Activated T-cell treated with anti-CD3 and anti-CD28 coated beads for 48 hours (primary cell): ENCODE measurements at regions not wholly inside any gene's neighbourhood (a gene's known extent, or its start where the extent isn't known, plus 50 kb on each side); places are given as distances from the start of the nearest gene placed in this dataset.
"Not testable (repeated sequence)": the region's sequence is repeated elsewhere in the genome, so short reads cannot be mapped to it uniquely, and the experiment has no call there.

Experiments used
- DNase-seq: peaks from one replicate; pipeline ENCODE4 v3.0.0-alpha.2; 2020; ENCODE audit warnings: low read depth

DNA sequence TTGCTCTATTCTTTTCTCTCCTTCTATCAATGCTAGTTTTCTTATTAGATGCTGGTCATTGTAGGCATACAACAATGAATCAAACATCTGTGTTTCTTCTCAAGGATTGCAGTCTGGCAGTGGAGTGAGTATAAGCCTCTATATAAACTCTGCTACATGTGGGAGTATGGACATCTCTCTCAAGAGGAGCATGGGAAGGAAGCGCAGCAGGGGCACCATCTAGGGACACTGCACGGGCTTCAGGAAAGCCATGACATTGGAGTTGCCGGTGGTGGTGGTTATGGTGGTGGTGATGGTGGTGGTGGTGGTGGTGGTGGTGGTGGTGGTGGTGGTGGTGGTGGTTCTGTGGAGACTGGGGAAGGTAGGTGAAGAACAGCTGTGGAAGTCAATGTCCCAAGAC is 462.6 kb downstream of the RNF144A start:
- no peak for DNase-seq

- DNase-seq, result no peak
Observed at GRCh38 chr2:7384773-7385349, 467.6 kb downstream of the RNF144A start.

- DNase-seq, result not testable (repeated sequence)
Observed at GRCh38 chr2:7390311-7390710, 473.1 kb downstream of the RNF144A start.

- no peak for DNase-seq
Observed at GRCh38 chr2:7392076-7392787, 475.0 kb downstream of the RNF144A start.

DNA sequence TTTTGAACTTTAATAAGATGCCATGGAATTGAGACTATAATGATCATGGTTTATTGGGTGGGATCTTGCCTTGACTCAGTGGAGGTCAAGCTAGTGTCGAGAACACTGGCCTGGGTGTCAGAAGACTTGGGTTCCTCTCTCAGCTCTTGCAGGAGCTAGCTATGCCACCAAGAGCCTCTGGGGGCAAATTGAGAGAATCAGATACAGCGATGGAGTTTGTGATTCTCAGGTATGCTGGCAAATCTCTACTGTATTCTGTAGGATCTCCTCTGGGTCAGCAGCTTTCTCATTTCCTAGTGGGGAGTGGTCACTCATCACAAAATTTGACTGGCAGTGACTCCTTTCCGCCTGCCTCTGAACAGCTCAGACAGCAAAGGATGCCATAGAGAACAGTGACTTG is 477.0 kb downstream of the RNF144A start:
- DNase-seq, result no peak

DNA sequence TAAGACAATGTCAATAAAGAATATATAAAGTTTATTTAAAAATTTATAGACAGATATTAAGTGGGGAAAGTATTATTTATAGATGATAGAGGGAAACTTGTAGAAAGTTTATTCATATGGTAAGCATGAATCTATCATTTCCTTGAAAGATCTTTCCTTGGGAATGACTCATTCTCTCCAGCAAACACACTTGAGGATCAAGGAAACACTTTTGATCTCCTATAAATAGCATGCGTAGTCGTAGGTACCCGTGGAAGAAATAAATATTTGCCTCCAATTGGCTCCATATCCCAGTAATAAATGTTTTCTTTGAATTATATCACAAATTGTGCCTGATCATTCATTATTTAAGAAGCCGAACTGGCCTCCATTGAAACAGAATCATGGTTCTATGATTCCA is 483.4 kb downstream of the RNF144A start:
- no peak for DNase-seq

DNA sequence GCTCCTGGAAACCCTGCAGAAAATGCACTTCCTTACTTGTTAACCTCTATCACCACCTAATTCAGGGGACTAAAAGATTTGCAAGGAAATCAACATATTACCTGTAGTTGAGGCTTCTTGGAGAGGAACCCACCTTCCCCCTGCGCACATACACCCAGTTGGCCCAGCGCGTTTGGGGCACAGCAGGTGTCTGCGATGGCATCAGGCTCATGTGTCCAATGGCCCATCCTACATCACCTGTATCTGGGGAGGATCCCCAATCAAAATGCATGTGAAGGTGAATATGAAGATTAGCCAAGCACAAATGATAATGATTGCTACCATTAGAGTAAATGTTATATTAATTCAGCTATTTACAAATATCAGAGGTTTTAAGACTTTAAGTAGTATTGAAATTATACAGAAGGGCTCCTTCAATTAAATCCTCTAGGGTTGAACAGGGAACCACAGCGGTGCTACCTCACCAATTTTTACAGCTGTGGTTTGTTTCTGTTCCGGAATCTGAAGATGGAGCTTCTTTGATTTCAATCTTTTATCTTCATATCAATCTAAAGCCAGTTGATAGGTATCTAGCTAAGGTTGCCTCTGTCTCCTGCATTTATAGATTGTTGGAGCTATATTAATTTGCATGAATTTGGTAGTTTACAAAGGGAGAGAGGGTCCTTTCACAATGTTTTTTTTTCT is 486.0 kb downstream of the RNF144A start:
- DNase-seq, result no peak

- DNase-seq, result no peak
Observed at GRCh38 chr2:7405861-7406715, 488.9 kb downstream of the RNF144A start.

- no peak for DNase-seq
Observed at GRCh38 chr2:7407001-7407400, 489.8 kb downstream of the RNF144A start.

- DNase-seq, result no peak
Observed at GRCh38 chr2:7407906-7408680, 490.9 kb downstream of the RNF144A start.

GRCh38 chr2:7411691-7412090 is 494.5 kb downstream of the RNF144A start:
- no peak for DNase-seq

DNA sequence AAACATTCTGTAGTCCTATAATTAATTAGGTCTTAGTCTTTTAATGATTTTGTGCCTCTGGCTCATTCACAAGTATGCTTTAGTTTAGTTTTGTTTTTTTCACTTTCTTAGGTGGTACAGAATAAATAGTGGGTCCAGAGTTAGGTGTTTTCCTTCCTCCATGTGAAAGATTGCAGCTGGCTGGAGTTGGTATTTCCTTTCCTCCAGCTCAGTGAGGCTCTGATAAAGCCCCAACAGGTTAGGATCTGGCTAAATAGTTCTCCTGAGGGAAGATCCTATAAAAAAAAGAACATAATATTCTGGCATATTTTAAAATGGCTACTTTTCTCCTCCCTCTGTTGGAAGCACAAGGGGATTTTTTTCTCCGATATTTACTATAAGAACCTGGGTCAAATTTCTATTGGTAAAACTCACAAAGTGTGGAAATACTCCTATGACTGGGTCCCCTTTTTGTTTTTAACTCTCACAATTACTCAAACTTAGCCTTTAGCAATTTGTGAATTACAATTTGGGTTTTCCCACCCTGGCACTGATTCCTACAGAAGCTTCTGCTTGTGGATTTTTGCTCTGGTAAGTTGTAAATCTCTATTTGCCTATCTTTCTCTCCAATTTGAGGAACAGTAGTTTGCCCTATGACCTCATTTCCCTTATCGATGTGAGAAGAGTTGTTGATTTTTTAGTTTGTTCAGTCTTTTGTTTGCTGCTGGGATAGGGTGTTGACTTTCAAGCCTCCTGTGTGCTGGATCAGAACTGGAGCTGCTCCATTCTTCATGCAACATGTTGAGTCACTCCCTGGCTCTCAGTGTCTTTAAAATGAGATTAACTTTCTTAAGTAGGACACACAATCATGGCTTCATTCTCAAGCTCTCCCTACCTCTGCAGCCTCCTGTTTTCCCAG is 500.9 kb downstream of the RNF144A start:
- no peak for DNase-seq

DNA sequence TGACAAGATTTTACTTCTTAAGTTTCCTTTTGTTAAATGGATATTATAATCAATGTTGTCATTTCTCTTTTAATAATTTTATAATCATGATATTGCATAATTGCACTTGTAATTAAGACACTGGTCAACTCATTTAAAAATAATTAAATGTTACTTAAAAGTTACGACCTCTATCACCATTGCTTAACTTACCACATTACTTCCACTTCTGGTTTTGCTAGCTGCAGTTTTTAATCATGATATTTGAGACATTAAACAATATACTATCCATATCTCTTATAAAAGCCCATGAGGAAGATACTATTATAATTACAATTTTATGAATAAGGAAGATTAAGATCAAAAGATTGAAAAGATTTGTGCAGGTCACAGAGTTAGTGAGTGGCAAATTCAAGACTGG is 502.0 kb downstream of the RNF144A start:
- DNase-seq, result no peak

- DNase-seq, result no peak
Observed at GRCh38 chr2:7419814-7420311, 502.7 kb downstream of the RNF144A start.

GRCh38 chr2:7420530-7420929 is 503.3 kb downstream of the RNF144A start:
- no peak for DNase-seq

DNA sequence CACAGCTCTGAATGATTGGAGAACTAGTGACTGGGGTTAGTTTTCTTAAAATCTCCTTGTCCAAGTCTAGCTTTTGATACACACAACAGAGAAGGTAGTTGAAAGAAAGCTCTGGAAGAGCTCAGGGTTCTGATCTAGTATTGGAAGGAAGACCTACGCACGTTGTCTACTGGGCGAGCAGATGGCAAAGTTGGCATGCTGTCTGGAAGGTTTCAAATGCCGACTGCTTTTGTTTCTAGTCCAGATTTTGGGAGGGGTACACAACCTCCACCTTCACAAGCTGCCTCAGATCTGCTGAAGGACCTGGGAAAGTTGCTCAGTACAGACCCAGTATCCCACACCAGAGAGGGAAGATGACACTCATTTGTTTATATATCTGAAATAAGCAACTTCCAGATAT is 507.3 kb downstream of the RNF144A start:
- DNase-seq, result no peak

- no peak for DNase-seq
Observed at GRCh38 chr2:7427293-7428060, 510.3 kb downstream of the RNF144A start.

- no peak for DNase-seq
Observed at GRCh38 chr2:7428454-7429204, 511.4 kb downstream of the RNF144A start.

GRCh38 chr2:7429733-7430132 is 512.5 kb downstream of the RNF144A start:
- no peak for DNase-seq
